Skeletal muscle satellite cell (primary cell): ENCODE measurements at regions not wholly inside any gene's neighbourhood (a gene's known extent, or its start where the extent isn't known, plus 50 kb on each side); places are given as distances from the start of the nearest gene placed in this dataset.

ENCODE experiments used
- H3K27me3 ChIP-seq: 2 replicates; pipeline ENCODE4 v1.7.0; 2013; ENCODE audit warnings: low read length; ENCODE audit not compliant: control insufficient read depth, insufficient read depth
- H3K36me3 ChIP-seq: 2 replicates; pipeline ENCODE4 v1.7.0; 2013; ENCODE audit warnings: mild to moderate bottlenecking, control low read depth, low read length; ENCODE audit not compliant: insufficient read depth
- H3K4me1 ChIP-seq: 2 replicates; pipeline ENCODE4 v1.7.0; 2013; ENCODE audit warnings: low read length; ENCODE audit not compliant: control insufficient read depth, insufficient read depth
- H3K4me2 ChIP-seq: 2 replicates; pipeline ENCODE4 v1.7.0; 2013; ENCODE audit warnings: mild to moderate bottlenecking, low read length
- H3K4me3 ChIP-seq: 2 replicates; pipeline ENCODE4 v1.7.0; 2013; ENCODE audit warnings: low read length
- H3K9ac ChIP-seq: 2 replicates; pipeline ENCODE4 v1.7.0; 2013; ENCODE audit warnings: mild to moderate bottlenecking, low read depth, low read length, moderate library complexity
- H3K9me3 ChIP-seq: replicated peaks from 2 replicates; pipeline ENCODE4 v1.7.0; 2013; ENCODE audit warnings: mild to moderate bottlenecking, control low read depth, low read length

DNA sequence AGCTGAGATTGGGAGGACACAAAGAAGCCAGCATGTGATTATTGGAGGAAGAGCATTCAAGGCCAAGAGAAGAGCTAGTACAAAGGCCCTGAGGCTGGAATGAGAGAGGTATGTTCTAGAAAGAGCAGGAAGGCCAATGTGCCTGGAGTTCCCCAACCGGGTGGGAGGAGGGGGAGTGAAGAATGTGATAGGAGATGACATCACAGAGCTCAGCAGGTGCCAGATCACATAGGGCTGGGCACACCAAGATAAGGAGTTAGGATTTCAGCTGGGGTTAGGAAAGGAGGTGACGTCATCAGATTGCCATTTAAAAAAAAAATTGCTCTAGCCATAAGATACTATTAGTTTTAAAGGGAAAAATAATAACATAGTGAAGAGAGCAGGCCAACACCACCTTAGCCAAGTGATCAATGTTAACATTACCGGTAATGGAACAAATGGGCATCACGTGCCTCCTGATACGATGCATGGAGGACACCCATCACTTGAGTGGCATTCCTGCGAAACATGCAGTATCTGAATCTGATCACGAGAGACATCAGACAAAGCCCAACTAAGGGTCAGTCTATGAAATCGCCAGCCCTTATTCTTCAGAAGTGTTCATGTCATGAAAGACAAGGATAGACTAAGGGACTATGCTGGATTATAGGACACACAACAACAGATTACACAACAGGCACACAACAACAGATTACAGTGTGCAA, 344.3 kb downstream of the BCOR start:
- Histone ChIP-seq H3K4me1 (peaks cover 29% of the 10 kb centered on the region), H3K4me3 (no peak overlapping the region), H3K4me2 (no peak overlapping the region), H3K9ac (no peak overlapping the region), H3K27me3 (no peaks in the 10 kb centered on the region), H3K36me3 (no peaks in the 10 kb centered on the region), H3K9me3 (no peaks in the 10 kb centered on the region)

DNA sequence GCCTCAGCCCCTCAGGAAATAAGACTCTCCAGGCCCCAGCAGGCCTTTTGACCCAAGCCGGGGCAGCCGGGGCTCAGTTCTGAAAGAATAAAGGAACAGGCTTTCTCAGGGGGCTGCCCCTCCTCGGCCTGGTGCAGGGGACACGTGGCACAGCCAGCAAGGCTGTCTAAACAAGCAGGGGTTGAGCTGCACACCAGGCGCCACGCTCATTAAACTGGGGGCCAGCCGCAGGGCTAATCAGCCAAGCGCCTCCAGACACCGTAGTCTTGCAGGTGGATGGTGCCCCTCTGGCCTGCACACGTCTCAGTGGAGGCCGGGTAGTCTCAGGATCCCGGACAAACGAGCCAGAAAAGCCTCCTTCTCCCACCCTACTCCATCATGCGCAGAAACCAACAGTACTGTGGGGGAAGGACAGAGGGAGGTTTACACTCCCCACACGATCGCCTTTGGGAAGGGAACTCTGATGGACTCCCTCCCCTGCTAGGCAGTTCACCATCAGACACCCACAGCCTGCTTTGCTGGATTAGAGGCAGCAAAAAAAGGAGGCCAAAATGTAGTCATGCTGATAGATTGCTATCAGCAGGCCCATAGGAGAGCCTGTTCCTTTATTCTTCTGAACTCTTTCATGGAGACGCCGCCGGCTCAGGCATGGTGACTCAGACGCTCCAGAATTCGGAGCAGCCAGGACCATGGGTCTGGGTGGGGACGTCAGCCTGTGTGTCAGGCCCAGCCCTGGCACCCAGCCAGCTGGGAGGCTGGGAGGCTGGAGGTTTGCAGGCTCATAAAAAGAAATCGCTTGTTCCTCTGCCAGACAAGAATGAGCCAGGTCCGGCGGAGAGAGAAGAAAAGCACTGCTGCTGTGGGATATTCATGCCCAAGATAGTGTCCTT, 342.4 kb downstream of the BCOR start:
- Histone ChIP-seq H3K9me3 (no peaks in the 10 kb centered on the region), H3K4me3 (peak overlapping the region; percentile 35), H3K4me1 (peaks cover 47% of the 10 kb centered on the region), H3K36me3 (no peaks in the 10 kb centered on the region), H3K4me2 (peak overlapping the region; percentile 72), H3K27me3 (no peaks in the 10 kb centered on the region), H3K9ac (peak overlapping the region; percentile 68)

DNA sequence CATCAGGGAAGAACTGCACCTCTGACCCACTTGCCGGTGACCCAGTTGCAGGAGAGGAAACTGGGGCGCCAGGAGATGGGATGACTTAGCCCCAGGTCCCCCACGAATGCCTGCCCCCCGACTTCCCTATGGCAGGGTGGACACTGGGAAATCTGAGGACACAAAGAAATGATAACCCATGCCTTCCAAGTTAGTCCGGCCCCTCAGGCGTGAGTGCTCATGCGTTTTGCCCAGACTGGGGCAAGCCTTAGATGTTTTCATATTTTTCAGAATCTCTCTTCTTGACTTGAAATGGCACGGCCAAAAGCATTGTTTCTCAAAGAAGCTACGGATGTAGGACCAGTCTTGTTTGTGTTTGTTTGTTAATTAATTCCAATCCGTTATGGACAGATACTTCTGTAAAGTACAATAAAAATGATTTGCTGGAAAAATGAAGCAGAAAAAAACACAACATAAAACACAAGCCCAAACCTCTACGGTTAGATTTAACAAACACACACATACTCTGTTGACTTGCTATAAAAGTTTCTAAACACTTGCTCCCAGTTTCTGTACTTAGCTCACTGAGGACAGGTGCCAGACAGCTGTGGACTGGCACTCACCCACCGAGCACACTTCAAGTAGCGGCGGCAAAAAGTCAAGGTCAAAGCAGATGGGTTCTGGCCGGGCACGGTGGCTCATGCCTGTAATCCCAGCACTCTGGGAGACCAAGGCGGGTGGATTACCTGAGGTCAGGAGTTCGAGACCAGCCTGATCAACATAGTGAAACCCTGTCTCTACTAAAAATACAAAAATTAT, 341.5 kb downstream of the BCOR start:
- Histone ChIP-seq H3K27me3 (no peaks in the 10 kb centered on the region), H3K36me3 (no peaks in the 10 kb centered on the region), H3K4me1 (peaks cover 54% of the 10 kb centered on the region), H3K4me2 (peak overlapping the region; percentile 72), H3K9ac (peak overlapping the region; percentile 59), H3K9me3 (no peaks in the 10 kb centered on the region), H3K4me3 (peak overlapping the region; percentile 35)

DNA sequence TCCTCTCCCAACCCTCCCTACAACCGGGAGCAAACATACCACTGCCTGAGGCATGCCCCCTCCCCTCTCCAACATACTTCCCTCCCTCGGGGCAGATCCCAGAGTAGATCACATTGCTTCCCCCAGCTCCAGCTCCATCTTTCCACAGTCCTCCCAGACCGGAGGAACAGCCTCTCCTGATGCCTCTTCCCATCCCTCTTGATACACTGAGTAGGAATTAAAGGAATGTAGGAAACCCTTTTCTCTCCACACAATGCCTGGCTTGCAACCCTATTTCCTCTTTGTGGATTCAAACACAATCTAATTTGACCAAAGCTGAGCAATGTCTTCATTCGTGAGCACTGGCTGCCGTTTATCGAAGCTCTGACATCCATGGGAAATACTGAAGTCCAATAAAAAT, 339.8 kb downstream of the BCOR start:
- Histone ChIP-seq H3K27me3 (no peaks in the 10 kb centered on the region), H3K9me3 (no peaks in the 10 kb centered on the region), H3K4me1 (peaks cover 59% of the 10 kb centered on the region), H3K9ac (no peak overlapping the region), H3K4me3 (no peak overlapping the region), H3K4me2 (no peak overlapping the region), H3K36me3 (no peaks in the 10 kb centered on the region)

DNA sequence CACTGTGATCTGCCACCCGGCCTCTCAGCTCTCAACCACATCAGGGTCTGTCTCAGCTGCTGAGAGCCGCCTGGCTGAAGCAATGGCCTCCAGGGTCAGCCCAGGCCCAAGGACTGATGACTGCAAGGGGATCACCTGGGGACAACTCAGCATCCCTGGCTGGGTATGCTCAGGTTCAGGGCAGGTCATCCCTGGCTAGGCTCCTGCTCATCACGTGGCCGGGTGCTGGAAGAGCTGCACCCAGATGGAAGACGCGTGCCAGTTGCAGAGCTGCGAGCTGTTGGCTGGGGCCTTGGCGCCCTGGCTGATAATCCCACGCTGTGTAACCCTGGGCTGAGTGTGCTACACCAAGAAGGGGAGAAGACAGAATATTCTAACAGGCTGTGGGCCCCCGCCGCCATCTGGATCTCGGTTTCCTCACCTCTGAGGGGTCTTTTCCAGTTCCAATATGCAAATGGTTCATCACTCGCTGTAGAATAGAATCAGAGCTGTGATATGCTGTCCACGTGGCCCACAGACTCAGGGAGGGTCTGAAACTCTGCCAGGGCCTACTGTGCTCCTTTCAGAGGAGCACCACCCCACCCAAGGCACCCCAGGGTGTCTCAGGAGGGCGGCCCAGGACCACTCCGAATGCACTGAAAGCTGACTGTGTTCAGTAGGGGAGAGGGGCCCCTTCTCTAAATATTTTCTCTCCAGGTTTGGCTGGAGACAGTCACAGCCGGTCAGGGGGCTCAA, 338.8 kb downstream of the BCOR start:
- peak overlapping the region; percentile 75 for H3K9ac ChIP-seq
- H3K9me3 ChIP-seq, result no peaks in the 10 kb centered on the region
- H3K4me1 ChIP-seq, result peaks cover 57% of the 10 kb centered on the region

DNA sequence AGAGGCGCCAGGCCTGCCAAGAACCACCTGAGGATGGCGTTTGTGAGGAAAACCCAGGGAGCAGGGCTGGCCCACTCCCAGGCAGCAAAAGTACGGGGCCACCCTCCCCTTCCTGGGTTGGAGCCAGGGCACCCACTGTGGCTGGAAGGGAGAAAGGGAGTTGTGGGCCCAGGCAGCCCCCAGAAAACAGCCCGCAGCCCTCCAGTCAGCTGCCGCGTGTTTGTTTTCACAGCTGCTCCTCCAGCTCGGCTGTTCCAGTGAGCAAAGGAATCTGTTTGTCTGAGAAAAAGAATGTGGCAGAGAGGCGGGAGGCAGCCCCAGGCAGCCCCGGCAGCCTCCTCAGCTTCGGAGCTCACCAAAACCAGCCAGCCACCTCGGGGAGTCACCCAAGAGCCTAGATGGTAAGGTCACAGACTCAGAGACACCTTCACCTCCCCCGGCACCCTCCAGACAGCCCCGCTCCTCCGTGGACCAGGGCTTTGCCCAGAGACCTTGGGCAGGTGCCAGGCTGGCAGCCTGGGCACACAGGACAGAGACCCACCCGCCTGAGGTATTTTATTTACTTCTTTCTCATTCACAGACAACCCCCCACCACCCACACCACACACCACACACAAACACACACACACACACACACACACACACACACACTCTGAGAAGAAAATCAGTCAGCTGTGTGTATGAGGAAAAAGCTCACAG, 338.1 kb downstream of the BCOR start:
- peak overlapping the region; percentile 69 for H3K4me2 ChIP-seq
- H3K27me3 ChIP-seq, result no peaks in the 10 kb centered on the region
- H3K9me3 ChIP-seq, result no peaks in the 10 kb centered on the region
- H3K4me1 ChIP-seq, result peaks cover 56% of the 10 kb centered on the region
- peak overlapping the region; percentile 75 for H3K9ac ChIP-seq
- peak overlapping the region; percentile 21 for H3K4me3 ChIP-seq
- no peaks in the 10 kb centered on the region for H3K36me3 ChIP-seq

More for the DNA sequence above, 338.8 kb downstream of the BCOR start:
- H3K27me3 ChIP-seq, result no peaks in the 10 kb centered on the region
- H3K36me3 ChIP-seq, result no peaks in the 10 kb centered on the region
- no peak overlapping the region for H3K4me3 ChIP-seq
- H3K4me2 ChIP-seq, result no peak overlapping the region

DNA sequence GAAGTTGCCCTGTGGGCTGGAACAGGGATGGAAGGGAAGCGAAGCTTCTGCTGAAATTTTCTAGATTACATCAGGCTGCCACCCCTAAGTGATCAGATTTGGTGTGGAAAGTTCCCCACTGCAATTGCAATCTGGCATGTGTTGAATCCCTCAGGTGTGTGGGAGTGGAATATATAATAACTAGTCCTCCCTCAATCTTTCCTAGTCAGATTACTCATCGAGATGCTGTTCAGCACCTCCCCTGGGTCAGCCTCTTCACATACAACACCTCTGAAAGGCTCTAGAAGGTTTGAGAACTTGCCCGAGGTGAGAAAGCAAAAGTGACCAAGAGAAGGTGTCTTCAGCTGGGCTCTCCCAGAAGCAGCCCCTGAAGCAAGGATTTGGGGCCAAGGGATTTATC, 336.8 kb downstream of the BCOR start:
- Histone ChIP-seq H3K9ac (no peak overlapping the region), H3K4me1 (peaks cover 46% of the 10 kb centered on the region), H3K27me3 (no peaks in the 10 kb centered on the region), H3K4me3 (no peak overlapping the region), H3K4me2 (no peak overlapping the region), H3K36me3 (no peaks in the 10 kb centered on the region), H3K9me3 (no peaks in the 10 kb centered on the region)

DNA sequence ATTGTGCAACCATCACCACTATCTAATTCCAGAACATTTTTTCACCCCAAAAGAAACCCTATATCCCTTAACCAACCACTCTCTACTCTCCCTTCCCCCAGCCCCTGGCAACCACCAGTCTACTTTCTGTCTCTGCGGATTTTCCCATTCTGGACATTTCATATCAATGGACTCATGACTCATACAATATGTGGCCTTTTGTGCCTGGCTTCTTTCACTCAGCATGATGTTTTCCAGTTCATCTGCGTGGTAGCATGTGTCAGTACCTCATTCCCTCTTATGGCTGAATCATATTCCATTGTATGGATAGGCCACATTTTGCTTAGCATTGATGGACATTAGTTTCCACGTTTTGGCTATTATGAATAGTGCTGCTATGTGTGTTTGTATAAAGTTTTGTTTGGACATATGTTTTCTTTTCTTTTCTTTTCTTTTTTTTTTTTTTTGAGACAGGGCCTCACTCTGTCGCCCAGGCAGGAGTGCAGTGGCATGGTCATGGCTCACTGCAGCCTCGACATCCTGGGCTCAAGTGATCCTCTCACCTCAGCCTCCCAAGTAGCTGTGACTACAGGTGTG, 335.4 kb downstream of the BCOR start:
- Histone ChIP-seq H3K36me3 (no peaks in the 10 kb centered on the region), H3K27me3 (no peaks in the 10 kb centered on the region), H3K4me3 (no peak overlapping the region), H3K9ac (no peak overlapping the region), H3K9me3 (no peaks in the 10 kb centered on the region), H3K4me1 (peaks cover 51% of the 10 kb centered on the region), H3K4me2 (no peak overlapping the region)

DNA sequence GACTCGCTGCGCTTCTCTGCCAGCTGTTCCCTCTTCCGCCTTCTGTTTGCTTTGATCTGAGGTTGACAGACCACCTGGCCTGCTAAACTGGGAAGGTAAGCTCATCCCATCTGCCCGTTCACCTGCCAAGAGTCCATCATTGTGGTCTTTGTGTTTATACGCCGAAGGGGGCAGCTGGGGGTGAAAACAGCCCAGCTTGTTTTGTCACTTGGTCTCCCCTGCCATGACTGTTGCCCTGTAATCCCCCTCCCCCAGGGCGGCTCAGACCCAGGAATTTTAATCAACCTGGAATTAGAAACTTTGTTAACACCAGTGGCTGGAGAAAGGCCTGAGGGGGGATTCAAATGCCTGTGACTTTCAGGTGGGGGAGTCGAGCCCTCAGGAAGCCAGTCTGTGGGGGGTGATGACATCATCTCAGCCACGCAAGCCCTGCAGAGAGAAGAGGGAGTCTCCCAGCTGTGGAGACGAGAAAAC, 333.3 kb downstream of the BCOR start:
- Histone ChIP-seq H3K9me3 (no peaks in the 10 kb centered on the region), H3K4me1 (peaks cover 38% of the 10 kb centered on the region), H3K4me3 (no peak overlapping the region), H3K4me2 (no peak overlapping the region), H3K9ac (no peak overlapping the region), H3K36me3 (no peaks in the 10 kb centered on the region), H3K27me3 (peaks cover 3% of the 10 kb centered on the region)

DNA sequence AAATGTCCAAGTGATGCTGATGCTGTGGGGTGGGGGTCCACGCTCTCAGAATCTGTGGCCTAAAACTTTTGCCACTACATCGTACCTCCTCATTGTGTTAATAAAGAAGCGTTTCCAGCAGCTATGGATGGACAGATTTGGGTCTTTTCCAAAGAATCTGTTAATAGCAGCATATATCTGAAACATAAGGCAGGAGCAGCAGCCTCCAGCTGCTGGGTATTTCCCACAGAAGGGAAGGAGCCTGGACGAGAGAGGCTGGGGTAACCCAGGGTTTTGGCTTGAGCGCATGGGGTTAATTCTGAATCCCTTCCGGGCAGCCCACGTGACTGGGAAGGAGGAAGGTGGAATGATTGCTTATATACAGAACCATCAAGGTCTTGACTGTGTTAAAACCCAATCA, 332.4 kb downstream of the BCOR start:
- Histone ChIP-seq H3K4me3 (no peak overlapping the region), H3K4me1 (peaks cover 30% of the 10 kb centered on the region), H3K36me3 (no peaks in the 10 kb centered on the region), H3K27me3 (peaks cover 3% of the 10 kb centered on the region), H3K9me3 (no peaks in the 10 kb centered on the region), H3K4me2 (no peak overlapping the region), H3K9ac (no peak overlapping the region)
